ENCODE measurements at regions not wholly inside any gene's neighbourhood (a gene's known extent, or its start where the extent isn't known, plus 50 kb on each side); places are given as distances from the start of the nearest gene placed in this dataset.

DNA sequence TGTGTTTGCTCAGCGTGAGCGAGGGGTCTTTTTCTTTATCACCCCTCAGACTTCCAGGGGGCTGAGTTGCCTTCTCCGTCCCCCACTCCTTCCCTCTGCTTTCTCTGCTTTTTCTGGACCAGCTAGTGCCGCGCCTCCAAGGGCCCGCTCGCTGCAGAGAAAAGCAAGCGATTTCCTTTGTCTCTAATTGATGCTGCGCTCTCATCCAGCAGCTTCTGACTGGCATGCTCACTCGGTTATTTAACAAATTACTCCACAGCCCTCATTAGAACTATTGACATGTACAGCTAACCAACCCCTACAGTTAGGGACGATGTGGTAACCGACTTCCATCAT is 288.0 kb downstream of the ELAVL2 start:
- H3K4me3 ChIP-seq (ENCODE audit: low read depth, low read length) = no peak overlapping the region
- DNase-seq (ENCODE audit: low read depth) = no peak
- no peak for TF ChIP-seq CTCF (conservative IDR thresholded peaks at IDR 0.05; ENCODE audit: low read depth, low read length)

DNA sequence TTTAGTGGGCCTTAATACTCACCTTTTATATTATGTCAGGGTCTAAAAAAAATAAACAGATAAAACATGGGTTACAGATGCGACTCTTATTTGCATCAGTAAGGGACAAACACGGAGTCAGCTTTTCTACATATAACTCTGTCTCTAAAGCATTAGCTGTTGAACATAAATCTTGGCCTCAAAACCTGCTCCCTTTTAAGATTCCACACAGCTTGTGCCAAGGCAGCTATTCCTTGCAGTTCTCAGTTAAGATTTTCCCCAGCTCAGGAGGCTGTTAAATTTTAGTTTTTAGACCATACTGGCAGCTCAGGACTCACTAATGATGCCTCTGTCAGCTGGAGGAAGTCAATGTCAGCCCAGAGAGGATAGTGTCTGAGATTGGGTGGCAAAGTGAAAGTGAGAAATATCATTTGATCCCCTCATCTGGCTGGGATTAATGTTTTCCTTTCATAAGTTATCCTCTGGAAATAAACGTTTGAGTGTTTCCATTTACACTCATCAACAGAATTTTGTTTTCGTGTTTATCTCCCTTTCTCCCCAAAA is 287.5 kb downstream of the ELAVL2 start:
- TF ChIP-seq CTCF (conservative IDR thresholded peaks at IDR 0.05; ENCODE audit: low read depth, low read length) = no peak
- no peak overlapping the region for H3K4me3 ChIP-seq (ENCODE audit: low read depth, low read length)
- no peak for DNase-seq (ENCODE audit: low read depth)

- H3K4me3 ChIP-seq (ENCODE audit: low read depth, low read length) = no peak overlapping the region
- DNase-seq (ENCODE audit: low read depth) = no peak
- no peak for TF ChIP-seq CTCF (conservative IDR thresholded peaks at IDR 0.05; ENCODE audit: low read depth, low read length)
Measured at GRCh38 chr9:23539311-23539710, 286.7 kb downstream of the ELAVL2 start.

DNA sequence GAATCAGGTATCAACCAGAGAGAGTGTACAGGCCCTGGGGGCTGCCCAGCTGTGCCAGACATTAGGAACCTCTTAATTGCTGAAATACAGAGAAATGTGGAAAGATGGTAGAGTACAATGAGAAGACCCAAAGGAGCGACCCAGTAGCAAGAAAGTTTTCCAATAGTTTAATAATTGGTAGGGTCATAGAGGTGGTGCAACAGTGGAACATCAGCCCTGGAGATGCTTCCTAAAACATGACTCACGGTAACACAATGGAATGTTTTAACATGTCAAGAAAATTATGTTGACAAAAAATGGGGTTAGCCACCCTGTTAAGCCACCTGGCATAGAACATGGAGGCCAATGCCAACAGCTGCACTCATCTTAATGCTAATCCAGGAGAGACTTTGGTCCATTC is 284.1 kb downstream of the ELAVL2 start:
- DNase-seq (ENCODE audit: low read depth) = no peak
- no peak for TF ChIP-seq CTCF (conservative IDR thresholded peaks at IDR 0.05; ENCODE audit: low read depth, low read length)

GRCh38 chr9:23542438-23542837 is 283.6 kb downstream of the ELAVL2 start:
- DNase-seq (ENCODE audit: low read depth) = no peak
- no peak for TF ChIP-seq CTCF (conservative IDR thresholded peaks at IDR 0.05; ENCODE audit: low read depth, low read length)
- no peak overlapping the region for H3K4me3 ChIP-seq (ENCODE audit: low read depth, low read length)

More for the DNA sequence above, 284.1 kb downstream of the ELAVL2 start:
- no peak overlapping the region for H3K4me3 ChIP-seq (ENCODE audit: low read depth, low read length)

DNA sequence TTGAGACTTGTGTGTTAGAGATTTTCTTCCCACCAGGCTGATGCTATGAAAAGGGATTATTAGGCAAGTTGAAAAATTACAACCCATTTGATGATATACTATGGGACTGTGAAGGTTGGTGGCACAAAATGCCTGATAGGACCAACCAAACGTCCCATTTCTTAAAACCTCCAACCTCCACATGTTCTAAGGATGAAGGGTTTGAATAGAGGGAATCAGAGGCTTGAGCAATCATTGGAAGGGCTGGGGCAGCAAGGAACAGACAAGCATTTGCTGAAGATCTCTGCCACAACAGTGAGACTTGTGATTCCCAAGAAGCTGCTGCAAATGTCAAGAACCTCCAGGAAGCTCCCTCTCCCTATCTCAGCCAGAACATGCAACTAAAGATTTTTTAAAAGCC is 283.1 kb downstream of the ELAVL2 start:
- no peak for DNase-seq (ENCODE audit: low read depth)

More for the DNA sequence above, 283.1 kb downstream of the ELAVL2 start:
- H3K4me3 ChIP-seq (ENCODE audit: low read depth, low read length) = no peak overlapping the region
- no peak for TF ChIP-seq CTCF (conservative IDR thresholded peaks at IDR 0.05; ENCODE audit: low read depth, low read length)
